ENCODE measurements at regions not wholly inside any gene's neighbourhood (a gene's known extent, or its start where the extent isn't known, plus 50 kb on each side); places are given as distances from the start of the nearest gene placed in this dataset.

- no peak for TF ChIP-seq CTCF (IDR thresholded peaks at IDR 0.05)
- TF ChIP-seq POLR2A (IDR thresholded peaks at IDR 0.05): no peak
Observed at GRCh38 chr11:25218036-25218435, 721.2 kb downstream of the LUZP2 start.
